Thyroid gland (tissue), 4 donors: ENCODE measurements at regions not wholly inside any gene's neighbourhood (a gene's known extent, or its start where the extent isn't known, plus 50 kb on each side); places are given as distances from the start of the nearest gene placed in this dataset.

ENCODE experiments used
- DNase-seq, 2 donors: peaks; one replicate each; pipeline ENCODE4 v3.0.0-alpha.2; 2019
- H3K27ac ChIP-seq, 3 donors: fragments of 200-600 bp; sonication (generic); 1 replicate in 2 of 3; 2 replicates in 1 of 3; pipeline ENCODE4 v1.5.1; 2016 to 2019; ENCODE audit warnings: mild to moderate bottlenecking in 1 of 3, moderate library complexity in 1 of 3
- H3K27me3 ChIP-seq: fragments of 200-600 bp; sonication (generic); one replicate; pipeline ENCODE4 v1.5.1; 2019
- H3K36me3 ChIP-seq, 2 donors: fragments of 200-600 bp; sonication (generic); one replicate each; pipeline ENCODE4 v1.5.1; 2016 to 2019
- H3K4me1 ChIP-seq, 2 donors: fragments of 200-600 bp; sonication (generic); one replicate each; pipeline ENCODE4 v1.5.1; 2017 to 2019
- H3K4me3 ChIP-seq, 3 donors: fragments of 200-600 bp; sonication (generic); replicated peaks in 1 of 3; 1 replicate in 2 of 3; 2 replicates in 1 of 3; pipeline ENCODE4 v1.5.1; 2016; ENCODE audit warnings: mild to moderate bottlenecking in 1 of 3
- H3K9me3 ChIP-seq: fragments of 200-600 bp; sonication (generic); one replicate; pipeline ENCODE4 v1.5.1; 2017
- POLR2A ChIP-seq, 2 donors: fragments of 450-650 bp; IDR thresholded peaks; one replicate each; pipeline ENCODE4 v1.6.1; 2017; ENCODE audit warnings: antibody characterized with exemption in 2 of 2, mild to moderate bottlenecking in 2 of 2, moderate library complexity in 1 of 2
- WGBS, 2 donors: methylation state at CpG; one replicate each; pipeline ENCODE4 v1.1.5; 2017; 5-methylcytosine and 5-hydroxymethylcytosine counted together
- intact Hi-C: fragments of 100-400 bp; cut with DNase I; formaldehyde crosslinking; loops from one replicate; pipeline ENCODE4 v1.15.1; 2023
- TF ChIP-seq, protein P1 (sequence below), 6 experiments: fragments of 200-600 bp in 3 of 6; fragments of 450-650 bp in 3 of 6; sonication (generic) in 3 of 6; IDR thresholded peaks; one replicate each; pipeline ENCODE4 v1.5.1; 2016 to 2019; ENCODE audit warnings: antibody characterized with exemption in 6 of 6, mild to moderate bottlenecking in 2 of 6, inconsistent platforms in 1 of 6, moderate library complexity in 1 of 6

DNA sequence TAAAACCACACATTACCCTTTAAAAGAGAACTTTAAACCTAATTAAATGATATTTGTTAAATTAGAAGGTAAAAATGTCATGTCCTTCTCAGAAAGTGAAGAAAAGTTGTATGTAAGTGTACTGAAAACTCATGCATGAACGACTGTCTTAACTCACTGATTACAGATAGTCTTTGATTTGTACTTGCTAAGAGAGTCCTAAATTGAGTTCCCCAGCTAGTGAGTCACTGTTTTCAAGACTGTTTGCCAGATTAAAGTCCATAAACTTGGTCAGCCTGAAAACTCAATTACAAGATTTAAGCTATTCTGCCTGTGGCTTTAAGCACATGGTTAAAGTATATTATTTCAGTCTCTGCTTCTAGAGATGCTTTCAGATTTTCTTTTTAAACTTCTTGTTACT, 124.9 kb upstream of the ZCCHC13 start:
- Histone ChIP-seq H3K4me1 (peaks cover 0 to 8% of the 10 kb centered on the region in 2 donors), H3K36me3 (no peaks in the 10 kb centered on the region), H3K27me3 (no peaks in the 10 kb centered on the region), H3K27ac (peak overlapping the region in 1 of 3 donors; percentile 56), H3K4me3 (no peak overlapping the region), H3K9me3 (no peaks in the 10 kb centered on the region)
- intact Hi-C loops = no loop called here
- TF ChIP-seq POLR2A (IDR thresholded peaks at IDR 0.05) = no peak
- TF ChIP-seq, protein P1, sequence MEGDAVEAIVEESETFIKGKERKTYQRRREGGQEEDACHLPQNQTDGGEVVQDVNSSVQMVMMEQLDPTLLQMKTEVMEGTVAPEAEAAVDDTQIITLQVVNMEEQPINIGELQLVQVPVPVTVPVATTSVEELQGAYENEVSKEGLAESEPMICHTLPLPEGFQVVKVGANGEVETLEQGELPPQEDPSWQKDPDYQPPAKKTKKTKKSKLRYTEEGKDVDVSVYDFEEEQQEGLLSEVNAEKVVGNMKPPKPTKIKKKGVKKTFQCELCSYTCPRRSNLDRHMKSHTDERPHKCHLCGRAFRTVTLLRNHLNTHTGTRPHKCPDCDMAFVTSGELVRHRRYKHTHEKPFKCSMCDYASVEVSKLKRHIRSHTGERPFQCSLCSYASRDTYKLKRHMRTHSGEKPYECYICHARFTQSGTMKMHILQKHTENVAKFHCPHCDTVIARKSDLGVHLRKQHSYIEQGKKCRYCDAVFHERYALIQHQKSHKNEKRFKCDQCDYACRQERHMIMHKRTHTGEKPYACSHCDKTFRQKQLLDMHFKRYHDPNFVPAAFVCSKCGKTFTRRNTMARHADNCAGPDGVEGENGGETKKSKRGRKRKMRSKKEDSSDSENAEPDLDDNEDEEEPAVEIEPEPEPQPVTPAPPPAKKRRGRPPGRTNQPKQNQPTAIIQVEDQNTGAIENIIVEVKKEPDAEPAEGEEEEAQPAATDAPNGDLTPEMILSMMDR (IDR thresholded peaks at IDR 0.05) = no peak
- WGBS, 2 donors = 10 to 23% methylated on average over 1 of the region's 1 CpG
- no peak for DNase-seq

DNA sequence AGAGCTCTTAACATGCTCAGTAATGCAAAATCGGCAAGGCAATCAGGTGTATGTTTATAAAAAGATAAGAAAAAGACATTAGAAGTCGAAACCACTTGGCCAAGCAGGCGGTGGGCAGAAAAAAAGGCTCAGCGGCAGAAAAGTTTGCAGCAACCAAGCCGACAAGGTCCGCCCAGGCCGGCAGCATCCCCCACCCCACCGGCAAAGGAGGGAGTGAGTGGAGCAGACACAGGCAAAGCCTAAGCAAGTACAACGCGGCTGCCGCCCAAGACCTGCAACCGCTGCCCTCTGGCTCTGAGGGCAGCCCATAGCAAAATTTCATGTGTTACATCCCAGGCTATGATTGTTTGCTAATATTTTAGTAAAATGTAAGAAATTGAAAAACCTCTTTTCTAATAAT, 125.4 kb upstream of the ZCCHC13 start:
- Histone ChIP-seq H3K27me3 (no peaks in the 10 kb centered on the region), H3K4me1 (peaks cover 0 to 8% of the 10 kb centered on the region in 2 donors), H3K9me3 (no peaks in the 10 kb centered on the region), H3K4me3 (no peak overlapping the region), H3K36me3 (no peaks in the 10 kb centered on the region), H3K27ac (peak overlapping the region in 1 of 3 donors; percentile 21)
- intact Hi-C loops = no loop called here
- peak; percentile 31 to 44 for DNase-seq
- TF ChIP-seq, protein P1 (IDR thresholded peaks at IDR 0.05) = no peak
- TF ChIP-seq POLR2A (IDR thresholded peaks at IDR 0.05) = no peak
- 8 to 29% methylated on average over 3 to 12 of the region's 12 CpGs for WGBS, 2 donors

DNA sequence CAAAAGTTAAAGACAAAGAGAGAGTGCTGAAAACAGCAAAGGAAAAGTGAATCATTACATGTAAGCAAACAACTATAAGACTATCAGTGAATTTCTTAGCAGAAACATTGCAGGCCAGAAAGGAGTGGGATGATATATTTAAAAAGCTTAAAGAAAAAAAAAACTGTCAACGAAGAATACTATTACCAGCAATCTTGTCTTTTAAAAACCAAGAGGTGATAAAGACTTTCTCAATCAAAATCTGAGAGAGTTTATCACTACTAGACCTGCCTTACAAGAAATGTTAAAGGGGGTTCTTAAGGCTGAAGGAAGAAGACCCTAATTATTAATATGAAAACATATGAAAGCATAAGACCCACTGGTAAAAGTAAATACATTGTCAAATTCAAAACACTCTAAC, 132.5 kb upstream of the ZCCHC13 start:
- no peak overlapping the region for H3K4me3 ChIP-seq
- intact Hi-C loops = no loop called here
- H3K4me1 ChIP-seq = no peaks in the 10 kb centered on the region
- no peaks in the 10 kb centered on the region for H3K27me3 ChIP-seq
- no peaks in the 10 kb centered on the region for H3K9me3 ChIP-seq
- WGBS, 2 donors = 89 to 97% methylated on average over 1 of the region's 1 CpG
- H3K36me3 ChIP-seq = no peaks in the 10 kb centered on the region
- DNase-seq = no peak
- TF ChIP-seq, protein P1 (IDR thresholded peaks at IDR 0.05) = no peak
- TF ChIP-seq POLR2A (IDR thresholded peaks at IDR 0.05) = no peak
- no peak overlapping the region for H3K27ac ChIP-seq

DNA sequence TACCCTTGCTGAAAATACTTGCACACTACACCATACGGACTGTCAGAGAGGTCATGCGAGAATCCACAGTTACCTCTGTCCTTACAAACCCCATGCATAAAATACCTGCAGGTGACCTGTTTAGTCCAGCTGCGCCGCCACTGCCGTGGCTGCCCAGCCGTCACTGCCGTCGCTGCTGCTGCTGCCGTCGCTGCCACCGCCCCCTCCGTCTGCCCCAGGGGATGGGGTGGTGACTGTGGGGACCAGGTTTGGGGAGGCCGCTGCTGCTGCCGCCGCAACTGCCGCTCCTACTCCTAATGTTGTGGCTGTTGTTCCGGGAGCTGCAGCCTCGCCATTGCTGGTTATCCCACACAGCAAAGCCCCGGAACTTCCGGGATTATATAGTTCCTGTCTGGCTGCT, 141.8 kb upstream of the ZCCHC13 start:
- intact Hi-C loops = no loop called here
- WGBS, 2 donors = 76 to 93% methylated on average over 5 to 7 of the region's 20 CpGs

DNA sequence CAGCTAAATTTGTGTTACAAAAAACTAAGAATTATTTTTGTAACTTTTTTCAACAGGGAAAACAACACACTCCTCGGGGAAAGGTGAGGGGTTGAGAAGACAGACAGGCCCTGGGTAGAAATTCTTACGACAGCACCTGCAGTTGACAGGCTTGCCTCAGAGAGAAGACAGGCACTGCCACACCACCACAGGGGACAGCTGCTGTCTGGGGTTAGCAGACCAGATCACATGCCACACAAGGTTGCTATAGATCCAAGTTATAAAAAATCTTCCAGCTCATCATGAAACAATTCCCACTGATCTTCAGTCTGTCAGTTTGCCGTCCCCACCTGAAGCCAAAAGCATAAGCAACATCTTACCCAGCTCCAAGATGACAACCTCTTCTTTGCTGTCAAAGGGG, 143.2 kb upstream of the ZCCHC13 start:
- no peaks in the 10 kb centered on the region for H3K27me3 ChIP-seq
- intact Hi-C loops = no loop called here
- TF ChIP-seq POLR2A (IDR thresholded peaks at IDR 0.05) = no peak
- TF ChIP-seq, protein P1 (IDR thresholded peaks at IDR 0.05) = no peak

More for the DNA sequence above, 141.8 kb upstream of the ZCCHC13 start:
- no peaks in the 10 kb centered on the region for H3K9me3 ChIP-seq
- TF ChIP-seq, protein P1 (IDR thresholded peaks at IDR 0.05) = no peak
- no peak for TF ChIP-seq POLR2A (IDR thresholded peaks at IDR 0.05)
- H3K27me3 ChIP-seq = no peaks in the 10 kb centered on the region
- DNase-seq = no peak
- no peaks in the 10 kb centered on the region for H3K4me1 ChIP-seq
- H3K36me3 ChIP-seq = no peaks in the 10 kb centered on the region
- no peak overlapping the region for H3K27ac ChIP-seq
- H3K4me3 ChIP-seq = no peak overlapping the region

More for the DNA sequence above, 143.2 kb upstream of the ZCCHC13 start:
- Histone ChIP-seq H3K9me3 (no peaks in the 10 kb centered on the region), H3K27ac (no peak overlapping the region), H3K36me3 (no peaks in the 10 kb centered on the region), H3K4me3 (no peak overlapping the region), H3K4me1 (no peaks in the 10 kb centered on the region)
- WGBS, 2 donors = 90 to 93% methylated on average over 3 of the region's 3 CpGs
- no peak for DNase-seq
